ENCODE measurements at regions not wholly inside any gene's neighbourhood (a gene's known extent, or its start where the extent isn't known, plus 50 kb on each side); places are given as distances from the start of the nearest gene placed in this dataset.

DNA sequence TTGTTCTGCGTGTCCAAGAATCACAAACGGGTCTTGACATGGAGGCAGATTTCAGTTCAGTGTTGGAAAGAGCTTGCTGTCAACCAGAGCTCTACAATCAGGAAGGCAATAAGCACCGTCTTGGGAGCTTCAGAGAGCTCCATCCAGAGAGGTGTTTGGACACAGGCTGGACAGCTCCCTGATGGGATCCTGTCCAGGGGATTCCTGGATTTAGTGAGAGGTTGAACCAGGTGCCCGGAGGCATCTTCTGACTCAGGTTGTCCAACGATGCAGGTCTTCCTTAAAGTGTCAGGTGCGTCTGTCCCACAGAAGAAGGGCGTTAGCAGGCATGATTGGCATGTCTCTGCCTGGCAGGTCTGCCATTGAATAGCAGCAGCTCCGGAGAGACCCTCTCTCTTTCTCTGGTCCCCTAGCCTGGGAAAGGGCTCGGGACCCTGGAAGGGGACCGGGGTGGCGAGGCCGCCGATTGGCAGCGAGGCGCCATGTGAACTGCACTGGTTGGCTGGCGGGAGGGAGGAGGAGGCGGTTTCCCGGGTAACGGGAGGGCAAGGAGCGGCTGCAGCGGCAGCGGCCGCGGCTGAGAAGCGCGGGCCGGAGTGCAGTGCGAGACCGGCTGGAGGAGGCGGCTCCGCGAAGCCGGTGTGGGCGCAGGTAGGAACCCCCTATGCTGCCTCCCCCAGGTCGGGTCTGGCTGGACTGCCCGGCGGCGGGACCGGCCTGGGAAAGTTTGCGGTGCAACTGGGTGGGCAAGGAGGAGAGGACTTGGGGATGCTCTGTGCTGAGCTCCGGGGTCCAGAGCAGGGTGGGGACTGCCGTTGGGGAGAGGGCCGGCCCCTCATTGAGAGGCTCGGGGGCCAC lies 104.1 kb upstream of the E2F8 start:
- H3K27me3 Mint-ChIP-seq, result peaks cover 33% of the 10 kb centered on the region
- no peaks in the 10 kb centered on the region for H3K9me3 Mint-ChIP-seq
- H3K4me3 Mint-ChIP-seq, result no peak overlapping the region
- H3K36me3 Mint-ChIP-seq, result no peaks in the 10 kb centered on the region
- H3K27ac Mint-ChIP-seq, result no peak overlapping the region
- no peaks in the 10 kb centered on the region for H3K4me1 Mint-ChIP-seq

DNA sequence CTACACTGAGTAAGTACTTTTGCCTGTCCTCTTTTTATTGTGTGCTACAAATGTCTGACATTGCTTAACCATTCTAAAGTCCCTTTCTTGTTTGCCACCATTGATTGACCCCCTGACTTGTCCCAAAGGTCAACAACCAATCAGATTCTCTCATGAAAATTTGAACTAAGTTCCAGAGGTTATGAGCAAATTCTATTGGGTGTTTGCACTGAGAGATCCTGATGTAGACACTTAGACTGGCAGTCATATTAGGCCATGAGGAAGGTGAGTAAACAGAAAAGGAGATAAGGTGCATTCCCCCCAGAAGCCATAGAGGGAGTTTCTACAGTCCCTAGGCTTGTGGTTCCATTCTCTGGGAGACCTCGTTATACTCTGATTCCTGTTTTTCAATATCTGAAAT lies 101.3 kb upstream of the E2F8 start:
- peaks cover 29% of the 10 kb centered on the region for H3K27me3 Mint-ChIP-seq
- no peaks in the 10 kb centered on the region for H3K36me3 Mint-ChIP-seq
- H3K27ac Mint-ChIP-seq, result no peak overlapping the region
- H3K9me3 Mint-ChIP-seq, result no peaks in the 10 kb centered on the region
- no peaks in the 10 kb centered on the region for H3K4me1 Mint-ChIP-seq
- no peak overlapping the region for H3K4me3 Mint-ChIP-seq

GRCh38 chr11:19338375-19338774 lies 97.6 kb upstream of the E2F8 start:
- no peak overlapping the region for H3K27ac Mint-ChIP-seq
- no peaks in the 10 kb centered on the region for H3K36me3 Mint-ChIP-seq
- H3K4me1 Mint-ChIP-seq, result no peaks in the 10 kb centered on the region
- H3K9me3 Mint-ChIP-seq, result no peaks in the 10 kb centered on the region
- peaks cover 12% of the 10 kb centered on the region for H3K27me3 Mint-ChIP-seq
- H3K4me3 Mint-ChIP-seq, result no peak overlapping the region

- Mint-ChIP-seq H3K4me3 (no peak overlapping the region), H3K36me3 (no peaks in the 10 kb centered on the region), H3K27me3 (peaks cover 12% of the 10 kb centered on the region), H3K9me3 (no peaks in the 10 kb centered on the region), H3K27ac (no peak overlapping the region), H3K4me1 (no peaks in the 10 kb centered on the region)
Measured at GRCh38 chr11:19337779-19338178, 97.0 kb upstream of the E2F8 start.

DNA sequence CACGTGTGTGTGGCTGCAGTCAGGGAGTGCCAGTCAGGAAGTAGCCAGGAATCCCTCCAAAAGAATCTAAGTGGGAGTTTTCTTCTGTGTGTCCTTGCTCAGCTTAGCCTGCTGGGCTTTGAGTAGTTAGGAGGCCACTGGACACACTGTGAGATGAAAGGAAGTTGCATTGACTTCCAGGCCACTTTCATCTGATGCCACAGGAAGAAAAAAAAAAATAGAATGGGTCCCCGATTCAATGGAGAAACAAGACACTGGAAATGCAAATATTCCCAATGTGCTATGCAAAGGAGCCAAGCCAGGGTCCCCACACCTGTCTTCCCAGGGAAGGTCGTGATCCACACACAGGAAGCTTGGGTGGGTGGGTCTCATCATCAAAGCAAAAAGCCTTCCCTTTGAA lies 95.6 kb upstream of the E2F8 start:
- no peak overlapping the region for H3K4me3 Mint-ChIP-seq
- H3K9me3 Mint-ChIP-seq, result no peaks in the 10 kb centered on the region
- H3K36me3 Mint-ChIP-seq, result no peaks in the 10 kb centered on the region
- H3K27ac Mint-ChIP-seq, result no peak overlapping the region
- H3K27me3 Mint-ChIP-seq, result peaks cover 12% of the 10 kb centered on the region
- no peaks in the 10 kb centered on the region for H3K4me1 Mint-ChIP-seq

- no peaks in the 10 kb centered on the region for H3K36me3 Mint-ChIP-seq
- H3K4me3 Mint-ChIP-seq, result no peak overlapping the region
- H3K4me1 Mint-ChIP-seq, result no peaks in the 10 kb centered on the region
- H3K9me3 Mint-ChIP-seq, result no peaks in the 10 kb centered on the region
- H3K27ac Mint-ChIP-seq, result no peak overlapping the region
- peaks cover 8% of the 10 kb centered on the region for H3K27me3 Mint-ChIP-seq
Measured at GRCh38 chr11:19332476-19332875, 91.7 kb upstream of the E2F8 start.

- Mint-ChIP-seq H3K27me3 (peaks cover 5% of the 10 kb centered on the region), H3K4me3 (no peak overlapping the region), H3K9me3 (no peaks in the 10 kb centered on the region), H3K4me1 (no peaks in the 10 kb centered on the region), H3K27ac (no peak overlapping the region), H3K36me3 (no peaks in the 10 kb centered on the region)
Measured at GRCh38 chr11:19330416-19330815, 89.7 kb upstream of the E2F8 start.

DNA sequence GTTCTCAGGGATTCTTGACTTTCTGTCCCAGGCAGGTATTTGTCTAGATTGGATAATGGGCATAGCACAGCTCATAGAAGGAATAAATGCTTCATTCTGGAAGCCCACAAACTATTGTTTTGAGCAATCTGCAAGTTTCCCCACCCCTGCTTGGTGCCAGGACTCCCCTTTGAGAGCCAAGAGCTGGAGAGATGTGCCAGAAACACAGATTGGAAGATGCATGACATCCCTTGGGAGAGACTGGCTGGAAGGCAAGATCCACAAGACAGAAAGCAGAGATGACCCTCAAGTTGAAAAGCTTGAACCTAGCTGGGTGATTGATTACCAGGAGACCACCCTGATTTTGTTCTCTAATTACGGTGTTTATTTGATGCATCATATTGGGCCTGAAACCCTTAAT lies 89.2 kb upstream of the E2F8 start:
- Mint-ChIP-seq H3K36me3 (no peaks in the 10 kb centered on the region), H3K4me1 (no peaks in the 10 kb centered on the region), H3K9me3 (no peaks in the 10 kb centered on the region), H3K4me3 (no peak overlapping the region), H3K27ac (no peak overlapping the region), H3K27me3 (peaks cover 5% of the 10 kb centered on the region)

DNA sequence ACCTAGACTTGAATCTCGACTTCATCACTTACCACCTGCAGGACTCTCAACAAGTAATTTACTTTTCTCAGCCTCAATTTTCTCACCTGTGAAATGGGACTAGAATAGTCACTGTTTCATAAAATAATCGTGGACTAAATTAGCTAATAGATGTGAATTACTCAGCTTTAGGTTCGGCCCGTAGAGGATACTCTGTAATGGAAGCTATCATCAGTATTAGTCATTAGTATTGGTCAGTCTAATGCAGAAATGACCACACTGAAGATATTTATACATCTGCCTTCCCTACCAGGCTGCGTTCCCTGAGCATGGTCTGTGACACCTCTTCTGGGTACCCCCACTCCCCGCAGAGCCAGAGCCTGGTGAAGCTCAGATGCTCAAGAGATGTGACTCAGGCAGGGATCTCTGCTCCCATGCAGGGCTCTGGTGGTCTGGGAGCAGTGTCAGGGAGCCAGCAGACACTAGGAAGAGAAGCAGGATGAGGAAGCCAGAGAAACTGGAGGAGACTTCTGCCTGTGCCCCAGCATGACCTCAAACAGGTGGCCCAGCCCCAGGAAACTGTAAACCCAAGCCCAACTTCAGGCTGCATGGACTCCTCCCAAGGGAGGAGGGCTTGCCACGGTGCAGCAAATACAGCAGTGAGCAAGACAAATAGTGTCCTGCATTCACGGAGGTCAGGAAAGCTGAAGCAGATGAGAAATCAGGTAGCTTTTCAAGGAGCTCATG lies 88.0 kb upstream of the E2F8 start:
- Mint-ChIP-seq H3K9me3 (no peaks in the 10 kb centered on the region), H3K27ac (no peak overlapping the region), H3K4me3 (no peak overlapping the region), H3K36me3 (no peaks in the 10 kb centered on the region), H3K4me1 (no peaks in the 10 kb centered on the region), H3K27me3 (peaks cover 3% of the 10 kb centered on the region)

DNA sequence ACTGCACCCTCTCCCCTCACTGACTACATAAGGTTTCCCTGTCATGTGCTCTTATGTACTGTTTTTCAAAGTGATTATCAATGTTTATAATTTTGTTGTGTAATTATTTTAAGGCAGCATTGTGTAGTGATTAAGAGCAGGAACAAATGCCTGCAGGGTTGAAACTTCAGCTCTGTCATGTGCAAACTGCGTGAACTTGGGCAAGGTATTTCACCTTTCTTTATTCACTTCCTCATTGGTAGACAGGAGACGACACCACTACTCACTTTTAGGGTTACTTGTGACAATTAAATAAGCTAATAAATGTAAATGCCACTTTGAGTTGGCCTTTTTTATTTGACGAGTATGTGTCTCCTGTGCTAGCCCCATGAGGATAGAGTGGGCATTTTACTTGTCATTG lies 86.5 kb upstream of the E2F8 start:
- Mint-ChIP-seq H3K27me3 (peaks cover 11% of the 10 kb centered on the region), H3K36me3 (no peaks in the 10 kb centered on the region), H3K4me3 (no peak overlapping the region), H3K4me1 (no peaks in the 10 kb centered on the region), H3K9me3 (peaks cover 5% of the 10 kb centered on the region), H3K27ac (no peak overlapping the region)

- Mint-ChIP-seq H3K27ac (no peak overlapping the region), H3K4me1 (no peaks in the 10 kb centered on the region), H3K27me3 (peaks cover 14% of the 10 kb centered on the region), H3K4me3 (no peak overlapping the region), H3K36me3 (no peaks in the 10 kb centered on the region), H3K9me3 (peaks cover 5% of the 10 kb centered on the region)
Measured at GRCh38 chr11:19326499-19326898, 85.8 kb upstream of the E2F8 start.

DNA sequence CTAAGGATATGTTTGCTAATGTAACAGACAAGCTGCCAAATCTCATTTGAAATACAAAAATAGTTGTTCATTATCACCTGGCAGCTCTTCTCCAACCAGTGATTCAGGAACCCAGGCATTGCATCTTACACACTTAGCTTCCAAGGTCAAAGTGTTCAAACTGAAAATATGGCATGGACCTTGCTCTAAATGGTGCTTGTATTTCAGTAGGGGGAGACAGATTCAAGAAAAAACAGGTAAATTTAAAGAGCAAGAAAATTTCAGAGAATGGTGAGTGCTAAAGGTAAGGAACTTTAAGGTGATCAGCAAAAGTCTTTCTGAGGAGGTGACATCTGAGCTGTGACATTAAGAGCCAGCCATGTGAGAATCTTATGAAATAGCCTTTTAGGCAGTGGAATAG lies 82.8 kb upstream of the E2F8 start:
- H3K36me3 Mint-ChIP-seq, result no peaks in the 10 kb centered on the region
- H3K27ac Mint-ChIP-seq, result no peak overlapping the region
- H3K27me3 Mint-ChIP-seq, result peaks cover 25% of the 10 kb centered on the region
- H3K9me3 Mint-ChIP-seq, result peaks cover 5% of the 10 kb centered on the region
- H3K4me1 Mint-ChIP-seq, result no peaks in the 10 kb centered on the region
- H3K4me3 Mint-ChIP-seq, result no peak overlapping the region

- H3K4me1 Mint-ChIP-seq, result no peaks in the 10 kb centered on the region
- H3K4me3 Mint-ChIP-seq, result no peak overlapping the region
- H3K9me3 Mint-ChIP-seq, result peaks cover 5% of the 10 kb centered on the region
- H3K27me3 Mint-ChIP-seq, result peaks cover 25% of the 10 kb centered on the region
- H3K27ac Mint-ChIP-seq, result no peak overlapping the region
- no peaks in the 10 kb centered on the region for H3K36me3 Mint-ChIP-seq
Measured at GRCh38 chr11:19321351-19321750, 80.6 kb upstream of the E2F8 start.

DNA sequence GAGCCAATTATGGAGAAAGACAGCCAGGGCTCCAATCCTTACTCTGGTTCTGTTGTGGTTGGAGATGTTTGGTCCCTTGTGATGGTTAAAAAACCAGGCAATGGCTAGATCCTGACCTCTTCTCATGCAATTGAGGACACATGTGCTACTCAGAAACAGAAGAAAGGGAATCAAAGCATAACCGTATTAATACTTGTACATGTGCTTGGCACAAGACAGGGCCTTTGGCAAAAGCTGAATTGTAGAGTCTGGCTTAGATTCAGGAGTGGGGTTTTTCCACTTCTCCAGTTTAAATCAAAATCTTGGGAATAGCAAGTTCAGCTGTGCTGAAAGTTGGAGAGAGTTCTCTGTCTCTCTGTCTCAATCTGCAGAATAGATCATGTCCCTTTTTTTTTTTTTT lies 80.1 kb upstream of the E2F8 start:
- Mint-ChIP-seq H3K4me1 (no peaks in the 10 kb centered on the region), H3K36me3 (no peaks in the 10 kb centered on the region), H3K4me3 (no peak overlapping the region), H3K27ac (no peak overlapping the region), H3K27me3 (peaks cover 25% of the 10 kb centered on the region), H3K9me3 (peaks cover 5% of the 10 kb centered on the region)

GRCh38 chr11:19316434-19316833 lies 75.7 kb upstream of the E2F8 start:
- Mint-ChIP-seq H3K27ac (no peak overlapping the region), H3K36me3 (no peaks in the 10 kb centered on the region), H3K9me3 (no peaks in the 10 kb centered on the region), H3K27me3 (peaks cover 14% of the 10 kb centered on the region), H3K4me3 (no peak overlapping the region), H3K4me1 (no peaks in the 10 kb centered on the region)

DNA sequence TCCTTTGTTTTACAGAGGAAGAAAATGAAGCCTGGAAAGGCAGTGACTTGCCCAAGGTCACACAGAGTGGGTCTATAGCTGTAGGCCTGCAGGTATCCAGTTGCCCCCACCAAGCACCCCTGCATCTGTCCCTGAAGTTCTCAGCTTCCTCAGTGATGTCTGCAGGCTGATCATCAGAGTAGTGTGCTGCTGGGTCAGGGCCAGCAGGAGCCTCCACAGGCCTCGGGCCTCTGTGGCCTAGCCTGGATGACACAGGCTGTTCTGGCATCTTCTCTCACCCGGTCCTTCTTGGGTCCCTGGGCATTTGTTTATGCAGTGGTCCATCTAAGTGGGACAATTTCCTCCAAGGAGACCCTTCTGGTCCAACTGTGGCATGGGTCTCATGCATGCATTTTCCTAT lies 74.8 kb upstream of the E2F8 start:
- H3K4me3 Mint-ChIP-seq, result no peak overlapping the region

More for the DNA sequence above, 74.8 kb upstream of the E2F8 start:
- Mint-ChIP-seq H3K27me3 (peaks cover 6% of the 10 kb centered on the region), H3K9me3 (no peaks in the 10 kb centered on the region), H3K27ac (no peak overlapping the region), H3K4me1 (no peaks in the 10 kb centered on the region), H3K36me3 (no peaks in the 10 kb centered on the region)

All from activated naive CD4-positive, alpha-beta T cell treated with anti-CD3 and anti-CD28 coated beads, Interleukin-2, amount 50 U/mL, for 24 hours (primary cell).